GM21360 (cell line): ENCODE measurements at regions not wholly inside any gene's neighbourhood (a gene's known extent, or its start where the extent isn't known, plus 50 kb on each side); places are given as distances from the start of the nearest gene placed in this dataset.

Experiments
- ATAC-seq: cut with Tn5 transposase; IDR thresholded peaks from one replicate; pipeline ENCODE4 v1.9.1; 2021; ENCODE audit warnings: mild to moderate bottlenecking, moderate library complexity; ENCODE audit not compliant: unreplicated experiment

GRCh38 chr1:81129776-81130175, 671.0 kb upstream of the ADGRL2 start:
- no peak for ATAC-seq

- ATAC-seq: no peak
Measured at GRCh38 chr1:81129366-81129765, 671.4 kb upstream of the ADGRL2 start.

GRCh38 chr1:81128079-81128478, 672.7 kb upstream of the ADGRL2 start:
- ATAC-seq: no peak

GRCh38 chr1:81126989-81127581, 673.6 kb upstream of the ADGRL2 start:
- no peak for ATAC-seq

- no peak for ATAC-seq
Measured at GRCh38 chr1:81125672-81126071, 675.1 kb upstream of the ADGRL2 start.

- ATAC-seq: no peak
Measured at GRCh38 chr1:81121306-81121705, 679.4 kb upstream of the ADGRL2 start.

- ATAC-seq: no peak
Measured at GRCh38 chr1:81119319-81119718, 681.4 kb upstream of the ADGRL2 start.

GRCh38 chr1:81118550-81118949, 682.2 kb upstream of the ADGRL2 start:
- no peak for ATAC-seq

- ATAC-seq: no peak
Measured at GRCh38 chr1:81115422-81115821, 685.3 kb upstream of the ADGRL2 start.

GRCh38 chr1:81114191-81114590, 686.5 kb upstream of the ADGRL2 start:
- ATAC-seq: no peak

- no peak for ATAC-seq
Measured at GRCh38 chr1:81113688-81114087, 687.0 kb upstream of the ADGRL2 start.

- no peak for ATAC-seq
Measured at GRCh38 chr1:81111818-81112217, 688.9 kb upstream of the ADGRL2 start.

GRCh38 chr1:81109038-81109437, 691.7 kb upstream of the ADGRL2 start:
- no peak for ATAC-seq

GRCh38 chr1:81097860-81098259, 702.9 kb upstream of the ADGRL2 start:
- no peak for ATAC-seq

- ATAC-seq: no peak
Measured at GRCh38 chr1:81073580-81073979, 727.2 kb upstream of the ADGRL2 start.

- ATAC-seq: no peak
Measured at GRCh38 chr1:81071969-81072753, 728.6 kb upstream of the ADGRL2 start.

- no peak for ATAC-seq
Measured at GRCh38 chr1:81071072-81071858, 729.5 kb upstream of the ADGRL2 start.

GRCh38 chr1:81069856-81070255, 730.9 kb upstream of the ADGRL2 start:
- no peak for ATAC-seq

GRCh38 chr1:81068726-81069125, 732.0 kb upstream of the ADGRL2 start:
- no peak for ATAC-seq

GRCh38 chr1:81053826-81054225, 746.9 kb upstream of the ADGRL2 start:
- ATAC-seq: no peak

- no peak for ATAC-seq
Measured at GRCh38 chr1:81052162-81052561, 748.6 kb upstream of the ADGRL2 start.

GRCh38 chr1:81050390-81050789, 750.3 kb upstream of the ADGRL2 start:
- ATAC-seq: no peak
